CD4-positive, alpha-beta T cell treated with Interleukin-10 for 1 hour (primary cell): ENCODE measurements at regions not wholly inside any gene's neighbourhood (a gene's known extent, or its start where the extent isn't known, plus 50 kb on each side); places are given as distances from the start of the nearest gene placed in this dataset.

Source experiments
- DNase-seq: peaks from one replicate; pipeline ENCODE4 v3.0.0-alpha.2; 2020

DNA sequence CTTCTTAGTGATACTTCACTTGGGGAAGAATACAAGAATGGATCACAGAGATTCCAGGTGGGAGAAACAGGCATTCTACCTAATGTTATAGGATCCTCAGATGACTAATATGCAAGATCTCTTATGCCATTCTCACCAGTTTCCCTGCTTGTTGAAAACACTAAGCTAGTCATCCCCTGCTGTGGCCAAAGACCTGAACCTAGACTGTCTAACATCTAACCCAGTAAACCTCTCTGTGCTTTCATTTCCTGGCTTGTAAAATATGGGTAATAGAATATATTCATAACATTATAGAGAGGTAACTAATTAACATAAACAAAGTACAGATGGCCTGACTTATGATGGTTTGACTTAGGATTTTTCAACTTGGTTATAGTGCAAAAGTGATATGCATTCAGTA is 776.3 kb downstream of the TUSC7 start:
- no peak for DNase-seq

GRCh38 chr3:117486719-117487716 is 777.4 kb downstream of the TUSC7 start:
- no peak for DNase-seq

GRCh38 chr3:117488983-117489382 is 779.4 kb downstream of the TUSC7 start:
- DNase-seq: no peak

GRCh38 chr3:117489663-117490079 is 780.1 kb downstream of the TUSC7 start:
- DNase-seq: no peak

GRCh38 chr3:117490716-117491115 is 781.1 kb downstream of the TUSC7 start:
- DNase-seq: no peak

- no peak for DNase-seq
Observed at GRCh38 chr3:117495620-117496019, 786.0 kb downstream of the TUSC7 start.

DNA sequence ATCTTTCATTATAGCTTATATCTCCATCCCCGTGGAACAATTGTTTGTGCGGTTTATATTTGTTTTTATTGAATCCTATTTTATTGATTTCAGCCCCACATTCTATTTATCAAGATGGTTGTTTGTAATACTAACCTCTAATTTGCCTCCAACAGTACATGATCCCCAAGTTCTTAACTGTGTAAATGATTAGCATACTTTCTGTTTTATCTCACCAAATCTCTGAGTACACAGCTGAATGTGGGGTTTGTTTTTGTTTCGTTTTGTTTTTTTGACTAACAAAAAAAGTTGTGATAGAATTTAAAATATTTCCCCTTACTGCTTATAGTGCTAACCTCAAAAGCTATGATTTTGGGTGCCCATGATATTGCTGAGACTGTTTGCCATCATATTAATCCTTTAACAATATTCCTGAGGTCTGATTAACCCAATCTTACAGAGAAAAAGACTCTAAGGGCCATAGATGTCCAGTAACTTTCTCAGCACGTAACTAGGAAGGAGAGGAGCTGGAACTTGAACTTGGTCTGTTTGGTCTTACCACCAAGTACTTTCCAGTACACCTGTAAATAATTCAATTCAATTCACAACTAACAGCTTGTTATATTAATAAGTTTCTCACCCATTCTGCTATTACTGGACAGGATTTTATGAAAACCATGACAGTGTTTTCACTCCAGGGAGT is 789.8 kb downstream of the TUSC7 start:
- DNase-seq: no peak

- DNase-seq: no peak
Observed at GRCh38 chr3:117507958-117508357, 798.4 kb downstream of the TUSC7 start.

DNA sequence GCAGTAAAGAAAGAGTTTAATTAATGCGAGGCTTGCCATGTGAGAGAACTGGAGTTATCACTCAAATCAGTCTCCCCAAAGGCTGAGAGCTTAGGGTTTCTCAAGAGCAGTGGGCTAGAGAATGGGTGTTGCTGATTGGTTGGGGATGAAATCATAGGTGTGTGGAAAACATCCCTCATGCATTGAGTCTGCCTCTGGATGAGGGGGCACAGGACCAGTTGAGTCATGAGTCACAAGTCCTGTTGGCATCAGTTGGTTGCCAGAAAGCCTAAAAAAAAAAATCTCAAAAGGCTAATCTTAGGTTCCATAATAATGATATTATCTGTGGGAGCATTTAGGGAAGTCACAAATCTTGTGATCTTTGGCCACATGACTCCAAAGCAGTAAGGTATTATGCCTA is 800.3 kb downstream of the TUSC7 start:
- DNase-seq: no peak

DNA sequence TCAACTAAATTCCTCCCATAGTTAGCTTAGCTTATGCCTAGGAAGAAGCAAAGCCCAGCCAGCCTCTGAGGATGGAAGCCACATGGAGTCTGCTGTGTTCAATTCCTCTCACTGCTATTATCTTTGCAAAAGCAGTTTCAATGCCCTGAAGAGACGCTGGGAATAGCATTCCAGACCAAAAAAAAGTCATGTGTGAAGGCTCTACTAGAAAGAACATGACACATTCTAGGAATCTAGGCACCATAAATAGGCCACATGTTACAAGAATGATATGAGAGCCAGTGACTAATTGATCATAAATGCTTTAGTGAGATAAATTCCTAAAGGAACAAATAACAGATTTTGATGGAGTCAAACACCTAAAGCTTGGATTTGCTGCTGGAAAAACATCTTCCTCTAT is 800.8 kb downstream of the TUSC7 start:
- no peak for DNase-seq

DNA sequence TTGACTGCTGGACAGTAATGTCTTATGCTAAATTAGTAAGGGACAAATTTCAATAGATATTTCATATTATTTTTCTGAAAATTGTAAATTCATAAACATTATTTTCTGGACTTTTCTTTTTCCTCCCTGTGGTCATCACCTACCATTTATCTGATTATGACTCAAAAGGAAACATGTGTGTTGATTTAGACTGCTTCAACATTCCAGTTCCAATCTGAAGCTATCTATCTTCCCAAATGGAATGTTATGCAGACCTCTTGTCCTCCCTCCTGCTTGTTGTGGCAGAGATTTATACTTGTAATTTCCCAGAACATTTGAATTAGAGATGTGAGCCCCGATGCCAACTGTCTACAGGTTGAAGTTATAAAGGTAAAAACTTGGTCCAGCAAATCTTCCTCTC is 803.4 kb downstream of the TUSC7 start:
- DNase-seq: no peak

- no peak for DNase-seq
Observed at GRCh38 chr3:117515309-117515708, 805.7 kb downstream of the TUSC7 start.

GRCh38 chr3:117518364-117518763 is 808.8 kb downstream of the TUSC7 start:
- DNase-seq: no peak

GRCh38 chr3:117519776-117520175 is 810.2 kb downstream of the TUSC7 start:
- no peak for DNase-seq

DNA sequence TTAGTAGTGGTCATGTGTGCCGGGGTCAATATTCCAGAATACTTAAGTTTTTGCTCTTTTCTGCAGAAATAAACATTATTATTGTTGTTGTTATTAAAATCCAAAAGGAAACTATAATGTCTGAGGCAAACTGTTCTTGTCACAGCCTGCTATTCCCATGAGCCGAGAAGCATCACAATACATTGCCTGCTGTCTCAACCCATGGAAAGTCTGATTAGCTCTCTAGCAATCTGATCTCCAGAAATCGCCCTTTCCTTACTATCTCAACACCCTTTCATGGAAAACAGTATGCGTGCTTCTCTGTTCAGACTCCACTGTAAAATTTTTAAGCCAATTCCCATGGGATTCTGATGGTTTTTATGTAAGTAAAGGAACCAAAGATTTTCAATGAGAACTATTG is 811.0 kb downstream of the TUSC7 start:
- DNase-seq: no peak

DNA sequence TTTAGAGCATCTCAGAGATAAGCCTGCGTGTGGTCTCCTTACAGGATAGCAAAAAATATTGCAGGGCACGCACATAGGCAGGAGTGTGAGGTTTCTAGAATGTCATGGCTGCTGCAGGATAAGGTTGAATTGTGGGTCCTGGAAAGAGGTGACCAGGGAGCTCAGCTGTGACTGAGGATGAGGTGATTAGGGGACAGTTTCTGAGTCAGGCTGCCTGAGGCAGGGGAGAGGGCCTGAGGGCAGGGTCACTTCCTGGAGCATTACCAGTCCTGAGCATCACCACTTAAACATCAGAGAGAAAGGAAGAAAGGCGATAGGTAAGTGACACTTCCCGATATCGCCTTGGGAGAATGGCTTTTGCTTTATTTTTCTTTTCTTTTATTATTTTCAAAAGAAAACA is 813.8 kb downstream of the TUSC7 start:
- DNase-seq: no peak

DNA sequence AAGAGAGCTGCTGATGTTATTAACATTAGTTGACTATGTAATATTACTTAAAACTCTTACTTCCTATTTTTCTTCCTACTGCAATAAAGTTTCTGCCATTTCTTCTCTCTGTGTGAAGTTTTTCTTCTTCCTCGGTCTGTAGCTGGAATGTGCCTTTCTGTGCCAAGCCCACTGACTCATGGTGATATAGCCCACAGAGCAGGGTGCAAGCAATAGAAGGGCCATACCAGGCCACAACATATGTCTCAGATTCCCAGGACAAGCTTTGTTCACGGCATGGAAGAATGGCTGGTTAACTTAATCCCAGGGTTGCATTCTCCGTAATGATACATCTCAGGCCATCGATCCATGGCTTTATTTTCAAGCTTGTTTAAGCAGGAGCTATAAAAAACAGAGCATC is 815.3 kb downstream of the TUSC7 start:
- DNase-seq: no peak

DNA sequence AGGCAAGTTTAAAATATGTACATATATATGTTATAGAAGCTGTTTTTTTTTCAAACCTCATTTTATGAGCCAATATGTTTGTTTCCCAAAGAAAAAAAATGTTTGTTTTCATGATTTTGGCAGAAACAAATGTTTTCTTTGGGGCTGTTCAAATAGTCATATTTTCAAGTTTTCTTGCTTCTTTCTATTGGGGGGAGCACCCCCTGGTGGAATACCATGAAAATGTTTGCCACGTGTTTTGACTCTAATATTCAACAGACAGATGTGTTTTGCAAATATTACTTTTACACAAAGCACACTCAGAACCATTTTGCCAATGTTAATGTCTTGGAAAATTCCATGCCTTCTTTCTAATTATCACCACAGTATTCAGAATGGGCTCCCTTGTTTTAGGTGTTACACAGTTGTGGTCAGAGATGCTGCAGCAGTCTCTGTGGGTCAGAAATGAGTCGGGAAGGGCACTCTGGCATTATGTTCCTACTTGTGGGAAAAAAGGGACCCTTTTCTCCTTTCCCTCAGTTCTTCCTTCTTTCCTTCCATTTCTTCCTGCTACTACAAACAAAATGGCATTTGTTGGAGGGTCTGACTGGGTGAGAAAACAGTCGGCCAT is 817.0 kb downstream of the TUSC7 start:
- DNase-seq: no peak

- DNase-seq: no peak
Observed at GRCh38 chr3:117527346-117527745, 817.8 kb downstream of the TUSC7 start.

DNA sequence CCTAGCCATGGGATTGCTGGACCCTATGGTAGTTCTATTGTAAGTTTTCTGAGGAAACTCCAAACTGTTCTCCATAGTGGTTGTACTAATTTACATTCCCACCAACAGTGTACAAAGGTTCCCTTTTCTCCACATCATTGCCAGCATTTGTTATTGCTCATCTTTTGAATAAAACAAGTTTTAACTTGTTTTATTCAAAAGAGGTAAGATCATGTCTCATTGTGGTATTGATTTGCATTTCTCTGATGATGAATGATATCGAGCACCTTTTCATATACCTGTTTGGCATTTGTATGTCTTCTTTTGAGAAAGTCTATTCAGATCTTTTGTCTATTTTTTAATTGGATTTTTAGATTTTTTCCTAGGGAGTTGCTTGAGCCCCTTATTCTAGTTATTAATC is 819.1 kb downstream of the TUSC7 start:
- no peak for DNase-seq

DNA sequence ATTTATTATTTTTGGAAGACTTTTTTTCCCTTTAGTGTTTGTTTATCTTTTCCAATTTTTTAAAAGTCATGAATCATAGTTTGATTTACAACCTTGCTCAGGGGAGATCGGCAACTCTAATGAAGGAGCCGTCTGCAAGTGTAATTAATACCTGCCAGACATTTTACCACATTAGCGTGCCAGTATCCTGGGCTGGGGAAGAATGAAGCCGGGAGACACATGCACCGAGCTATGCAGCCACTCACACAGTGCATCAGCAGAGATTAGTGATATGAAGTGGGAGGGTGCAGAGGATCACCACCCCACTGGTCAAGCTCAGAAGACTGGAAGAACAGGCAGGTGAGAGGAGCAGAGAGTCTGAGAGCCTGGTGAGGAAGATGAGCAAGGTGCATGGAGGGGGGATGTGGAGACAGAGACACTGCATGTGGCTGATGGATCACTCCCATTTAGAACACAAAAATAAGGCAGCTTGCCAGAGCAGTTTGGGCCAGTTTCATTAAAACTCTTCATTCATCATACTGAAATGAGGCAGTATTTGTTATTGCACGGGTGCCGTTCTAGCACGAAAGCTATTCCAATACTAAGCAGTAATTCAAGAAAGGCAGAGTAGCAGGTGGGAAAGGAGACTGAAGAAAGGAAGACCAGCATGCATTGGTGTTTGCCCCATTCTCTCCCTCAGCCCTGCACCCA is 821.6 kb downstream of the TUSC7 start:
- no peak for DNase-seq

GRCh38 chr3:117532268-117532667 is 822.7 kb downstream of the TUSC7 start:
- DNase-seq: no peak

DNA sequence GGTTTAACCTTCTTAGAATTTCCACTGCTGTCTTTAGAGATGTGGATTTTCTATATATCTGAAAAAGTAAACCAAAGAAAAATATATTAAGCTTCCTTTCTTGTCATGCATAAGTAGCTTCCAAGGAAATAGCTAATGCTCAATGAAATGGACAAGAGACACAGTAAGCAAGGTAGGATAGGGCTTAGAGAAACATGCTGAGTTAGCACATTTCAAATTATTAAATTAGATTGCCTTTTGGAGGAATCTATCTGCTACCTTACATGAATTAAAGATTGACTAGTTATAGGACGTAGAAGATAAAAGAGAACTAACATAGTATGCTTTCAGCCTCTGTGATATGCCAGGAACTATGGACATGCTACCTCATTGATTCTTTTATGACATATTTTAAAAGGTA is 824.6 kb downstream of the TUSC7 start:
- no peak for DNase-seq
